ENCODE measurements at regions not wholly inside any gene's neighbourhood (a gene's known extent, or its start where the extent isn't known, plus 50 kb on each side); places are given as distances from the start of the nearest gene placed in this dataset.

GRCh38 chr1:22290157-22290556 lies 147.3 kb upstream of the WNT4 start:
- CTCF ChIA-PET, result no interaction called here
- Histone ChIP-seq H3K27me3 (ENCODE audit: control insufficient read depth, insufficient read depth, low read length) (no peaks in the 10 kb centered on the region; the same call in 1 of the 2 replicates), H3K4me3 (ENCODE audit: low read depth, low read length) (no peak overlapping the region), H3K36me3 (ENCODE audit: control insufficient read depth, insufficient read depth, low read length) (no peaks in the 10 kb centered on the region)
- POLR2A ChIA-PET, result no interaction called here
- no peak for DNase-seq (ENCODE audit: low read depth)
- TF ChIP-seq CTCF (IDR thresholded peaks at IDR 0.05; ENCODE audit: insufficient read depth, low read depth, low read length), result no peak

DNA sequence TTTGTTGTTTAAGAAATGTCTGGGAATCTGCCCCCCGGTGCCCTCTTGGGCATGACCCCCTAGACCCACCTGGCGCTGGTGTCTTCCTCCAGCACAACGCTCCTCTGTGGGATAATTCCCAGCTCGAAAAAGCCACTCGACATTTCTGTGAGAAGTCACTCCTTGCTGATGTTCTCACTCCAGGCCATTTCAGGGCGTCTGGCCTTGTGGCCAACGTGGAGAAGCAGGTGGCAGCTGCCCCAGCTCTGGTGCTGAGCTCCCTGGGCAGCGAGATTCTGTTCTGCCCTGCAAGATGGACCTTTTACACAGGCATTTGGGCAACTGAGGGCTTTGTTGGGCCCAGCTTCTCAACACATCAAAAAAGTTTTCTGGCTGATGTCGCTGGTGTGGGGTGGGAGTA lies 147.7 kb upstream of the WNT4 start:
- TF ChIP-seq CTCF (IDR thresholded peaks at IDR 0.05; ENCODE audit: insufficient read depth, low read depth, low read length), result no peak
- POLR2A ChIA-PET, result interaction anchor here (0.6 kb wide), 1 partner anchor 9 kb away, joined by 3 read pairs; no protein-coding TSS in a partner anchor
- CTCF ChIA-PET, result interaction anchor here (2.4 kb wide), 1 partner anchor 15 kb away, joined by 8 read pairs; no protein-coding TSS in a partner anchor
- H3K4me3 ChIP-seq (ENCODE audit: low read depth, low read length), result no peak overlapping the region
- no peaks in the 10 kb centered on the region; the same call in 1 of the 2 replicates for H3K27me3 ChIP-seq (ENCODE audit: control insufficient read depth, insufficient read depth, low read length)
- DNase-seq (ENCODE audit: low read depth), result no peak
- no peaks in the 10 kb centered on the region for H3K36me3 ChIP-seq (ENCODE audit: control insufficient read depth, insufficient read depth, low read length)

GRCh38 chr1:22291057-22291456 lies 148.2 kb upstream of the WNT4 start:
- ChIA-PET POLR2A (interaction anchor here (0.6 kb wide), 1 partner anchor 8 kb away, joined by 3 read pairs; no protein-coding TSS in a partner anchor), CTCF (interaction anchor here (1.4 to 2.4 kb wide), 2 partner anchors 16 to 185 kb away, joined by 3 to 8 read pairs; no protein-coding TSS in a partner anchor)
- no peak for TF ChIP-seq CTCF (IDR thresholded peaks at IDR 0.05; ENCODE audit: insufficient read depth, low read depth, low read length)
- H3K36me3 ChIP-seq (ENCODE audit: control insufficient read depth, insufficient read depth, low read length), result no peaks in the 10 kb centered on the region
- H3K4me3 ChIP-seq (ENCODE audit: low read depth, low read length), result no peak overlapping the region
- no peaks in the 10 kb centered on the region; the same call in 1 of the 2 replicates for H3K27me3 ChIP-seq (ENCODE audit: control insufficient read depth, insufficient read depth, low read length)
- DNase-seq (ENCODE audit: low read depth), result no peak

- Histone ChIP-seq H3K36me3 (ENCODE audit: control insufficient read depth, insufficient read depth, low read length) (no peaks in the 10 kb centered on the region), H3K27me3 (ENCODE audit: control insufficient read depth, insufficient read depth, low read length) (no peaks in the 10 kb centered on the region; the same call in 1 of the 2 replicates), H3K4me3 (ENCODE audit: low read depth, low read length) (no peak overlapping the region)
- DNase-seq (ENCODE audit: low read depth), result no peak
- POLR2A ChIA-PET, result no interaction called here
- CTCF ChIA-PET, result interaction anchor here (1.4 to 2.4 kb wide), 2 partner anchors 16 to 186 kb away, joined by 3 to 8 read pairs; no protein-coding TSS in a partner anchor
- TF ChIP-seq CTCF (IDR thresholded peaks at IDR 0.05; ENCODE audit: insufficient read depth, low read depth, low read length), result no peak
Measured at GRCh38 chr1:22291494-22291893, 148.6 kb upstream of the WNT4 start.

- Histone ChIP-seq H3K4me3 (ENCODE audit: low read depth, low read length) (no peak overlapping the region), H3K27me3 (ENCODE audit: control insufficient read depth, insufficient read depth, low read length) (peaks cover 5% of the 10 kb centered on the region), H3K36me3 (ENCODE audit: control insufficient read depth, insufficient read depth, low read length) (no peaks in the 10 kb centered on the region)
- ChIA-PET CTCF (interaction anchor here (0.6 to 2.4 kb wide), 4 partner anchors 17 to 455 kb away, joined by 3 to 8 read pairs (median 3); no protein-coding TSS in a partner anchor), POLR2A (no interaction called here)
- no peak for TF ChIP-seq CTCF (IDR thresholded peaks at IDR 0.05; ENCODE audit: insufficient read depth, low read depth, low read length)
- no peak for DNase-seq (ENCODE audit: low read depth)
Measured at GRCh38 chr1:22292011-22292788, 149.3 kb upstream of the WNT4 start.

Data from BJ (cell line).